HG03139 (cell line): ENCODE measurements at regions not wholly inside any gene's neighbourhood (a gene's known extent, or its start where the extent isn't known, plus 50 kb on each side); places are given as distances from the start of the nearest gene placed in this dataset.

Experiments used
- ATAC-seq: cut with Tn5 transposase; IDR thresholded peaks from one replicate; pipeline ENCODE4 v1.9.1; 2021; ENCODE audit not compliant: unreplicated experiment

- ATAC-seq, result no peak
These were observed 190.9 kb upstream of the GATB start for GRCh38 chr4:151951671-151952050.

- ATAC-seq, result no peak
These were observed 190.3 kb upstream of the GATB start for GRCh38 chr4:151950993-151951670.

DNA sequence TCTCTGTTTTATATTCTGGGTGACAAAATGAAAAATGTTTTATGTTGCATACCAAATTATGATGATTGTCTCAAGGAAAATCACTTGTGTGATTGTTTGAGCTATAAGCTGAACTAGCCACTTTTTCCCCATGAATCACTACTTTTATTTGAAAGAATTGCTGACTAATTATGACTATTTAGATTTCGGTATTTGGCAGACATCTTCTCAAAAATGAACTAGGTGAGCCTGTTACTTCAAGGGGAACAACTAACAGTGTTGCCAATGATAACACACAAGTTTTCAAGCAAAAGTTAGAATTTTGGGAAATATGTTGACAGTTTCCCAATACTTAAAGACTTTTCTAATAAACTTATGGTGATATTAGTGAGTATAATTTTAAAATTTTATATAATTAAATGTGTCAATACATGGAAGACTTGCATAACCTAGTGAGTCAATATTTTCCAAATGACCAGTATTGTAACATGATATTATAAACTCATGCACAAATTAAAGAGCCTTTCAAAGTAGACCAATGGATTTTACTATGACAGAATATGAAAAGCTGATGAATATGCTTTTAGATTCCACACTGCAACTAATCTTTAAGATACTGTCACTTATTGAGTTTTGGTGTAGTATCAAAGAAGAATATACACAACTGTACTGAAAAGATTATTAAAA lies 187.7 kb upstream of the GATB start:
- ATAC-seq, result no peak

GRCh38 chr4:151946718-151947117 lies 185.9 kb upstream of the GATB start:
- no peak for ATAC-seq

- no peak for ATAC-seq
These were observed 182.2 kb upstream of the GATB start for GRCh38 chr4:151942971-151943370.

DNA sequence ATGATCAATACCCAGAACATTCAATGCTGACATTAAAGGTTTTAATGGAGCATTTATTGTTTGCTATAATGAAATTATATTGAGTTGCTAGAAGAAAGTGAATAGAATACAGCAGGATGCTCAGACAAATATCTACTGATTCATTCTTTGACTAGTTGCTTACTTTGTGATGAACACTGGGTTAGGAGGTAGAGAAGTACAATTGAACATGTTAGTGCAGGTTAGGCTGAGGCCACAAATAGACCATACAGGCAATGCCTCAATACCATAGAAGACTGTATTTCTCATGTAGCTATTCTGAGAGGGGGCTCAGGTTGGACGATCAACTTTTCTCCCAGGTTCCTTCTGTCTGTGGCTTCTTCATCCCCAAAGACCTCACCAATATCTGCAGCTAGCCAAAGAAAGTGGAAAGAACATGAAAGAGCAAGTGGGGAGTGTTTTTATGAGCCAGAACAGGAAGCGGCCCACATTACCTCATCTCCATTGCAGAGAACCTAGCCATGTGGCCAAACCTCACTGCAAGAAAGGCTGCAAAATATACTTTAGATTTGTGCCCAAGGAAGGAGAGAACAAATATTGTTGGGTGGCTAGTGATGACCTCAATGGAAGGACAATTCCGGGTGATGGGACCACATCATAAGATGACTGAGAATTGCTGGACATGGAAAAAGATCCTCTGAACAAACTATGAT lies 180.3 kb upstream of the GATB start:
- no peak for ATAC-seq

DNA sequence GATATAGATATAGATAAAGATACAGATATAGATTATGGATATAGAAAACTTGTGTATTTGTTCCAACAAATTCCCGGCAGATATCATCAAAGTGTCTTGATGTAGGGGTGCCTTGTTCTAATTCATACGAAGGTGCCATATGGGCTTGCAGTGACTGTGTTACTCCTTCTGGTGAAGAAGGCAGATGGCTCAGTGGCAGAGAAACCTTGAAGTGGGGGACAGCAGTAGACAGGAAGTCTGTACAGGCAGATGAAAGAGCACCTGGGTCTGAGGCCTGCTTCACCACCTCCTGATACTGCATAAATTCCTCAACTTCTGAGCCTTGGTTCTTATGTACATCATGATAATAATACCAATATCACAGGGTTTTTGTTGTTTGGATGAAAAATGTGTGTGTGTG lies 179.5 kb upstream of the GATB start:
- no peak for ATAC-seq

DNA sequence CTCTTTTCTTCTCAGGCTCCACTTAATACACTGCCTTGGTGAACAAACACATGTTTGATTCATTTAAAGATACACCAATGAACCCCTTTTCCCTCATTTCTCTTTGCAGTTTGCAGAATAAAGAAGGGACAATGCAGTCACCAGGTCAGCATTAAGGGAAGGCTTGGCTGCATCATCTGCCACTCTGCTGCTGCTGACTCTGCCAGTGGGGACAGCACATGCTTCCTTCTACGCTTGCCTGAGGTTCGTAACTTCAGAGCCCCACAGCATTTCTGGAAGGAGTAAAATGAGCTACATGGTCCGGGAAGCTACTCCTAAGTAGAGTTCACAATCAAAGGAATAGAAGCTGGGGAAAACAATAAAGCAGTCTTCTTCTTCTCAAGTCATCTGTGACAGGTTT lies 178.9 kb upstream of the GATB start:
- ATAC-seq, result no peak

DNA sequence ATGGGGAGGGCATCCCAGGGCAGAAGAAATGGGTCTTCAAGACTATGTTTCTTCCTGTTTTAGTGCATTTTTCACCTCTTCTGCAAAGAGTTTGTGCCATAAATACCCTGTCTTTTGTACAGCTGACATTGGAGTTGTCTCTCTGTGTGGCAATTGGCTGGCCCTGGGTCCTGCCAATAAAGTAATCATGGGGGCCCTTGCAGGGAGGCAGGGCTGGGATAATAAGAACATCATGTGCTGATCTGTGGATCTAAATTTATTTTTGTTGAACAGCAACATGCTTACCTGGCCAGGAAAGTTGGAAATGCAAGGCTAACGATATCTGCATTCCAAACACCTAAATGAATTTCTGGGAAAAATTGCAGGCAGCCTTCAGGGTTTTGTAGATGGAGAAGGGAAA lies 174.6 kb upstream of the GATB start:
- no peak for ATAC-seq

GRCh38 chr4:151934766-151935165 lies 174.0 kb upstream of the GATB start:
- ATAC-seq, result no peak

GRCh38 chr4:151933122-151933827 lies 172.5 kb upstream of the GATB start:
- ATAC-seq, result no peak

- ATAC-seq, result no peak
These were observed 170.8 kb upstream of the GATB start for GRCh38 chr4:151931563-151931962.

- no peak for ATAC-seq
These were observed 169.6 kb upstream of the GATB start for GRCh38 chr4:151930372-151930771.

DNA sequence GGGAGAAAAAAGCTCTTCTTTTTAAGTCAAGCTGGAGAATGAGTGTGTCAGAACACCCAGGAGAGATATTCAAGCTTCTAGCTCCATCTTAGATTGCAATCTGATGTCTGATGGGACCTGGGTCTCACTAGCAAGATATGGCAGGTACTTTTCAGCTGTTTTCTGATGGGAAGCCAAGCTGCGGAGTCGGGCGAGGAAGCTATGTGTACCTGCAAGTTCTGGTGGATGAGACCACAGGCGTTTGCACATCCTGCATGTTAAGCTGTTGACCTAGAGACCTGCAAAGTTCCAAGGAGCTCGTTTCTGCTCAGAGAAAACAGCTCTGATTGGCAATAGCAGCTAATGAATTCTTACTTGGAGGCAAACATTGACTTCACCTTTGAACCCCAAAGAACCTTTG lies 167.3 kb upstream of the GATB start:
- no peak for ATAC-seq

- no peak for ATAC-seq
These were observed 162.0 kb upstream of the GATB start for GRCh38 chr4:151922811-151923210.

DNA sequence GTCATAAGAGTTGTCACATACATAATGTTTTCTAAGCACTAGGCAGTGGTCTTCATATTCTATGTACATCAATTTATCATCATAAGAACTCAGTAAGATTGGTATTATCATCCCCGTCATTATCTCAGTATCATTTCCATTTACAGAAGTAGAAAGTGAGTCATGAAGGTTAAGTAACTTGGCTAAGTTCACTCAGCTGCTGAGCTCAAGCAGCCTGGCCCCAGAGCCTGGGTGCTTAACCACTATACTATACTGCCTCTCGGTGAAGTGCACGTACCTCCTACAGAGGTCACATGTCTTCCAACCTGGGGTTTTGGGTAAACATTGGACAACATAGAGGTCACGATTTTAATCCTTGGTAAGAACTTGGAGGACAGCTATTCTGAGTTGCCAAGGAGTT lies 161.5 kb upstream of the GATB start:
- no peak for ATAC-seq

GRCh38 chr4:151921811-151922210 lies 161.0 kb upstream of the GATB start:
- ATAC-seq, result no peak

- ATAC-seq, result no peak
These were observed 160.6 kb upstream of the GATB start for GRCh38 chr4:151921386-151921785.

- ATAC-seq, result no peak
These were observed 156.4 kb upstream of the GATB start for GRCh38 chr4:151917145-151917734.

DNA sequence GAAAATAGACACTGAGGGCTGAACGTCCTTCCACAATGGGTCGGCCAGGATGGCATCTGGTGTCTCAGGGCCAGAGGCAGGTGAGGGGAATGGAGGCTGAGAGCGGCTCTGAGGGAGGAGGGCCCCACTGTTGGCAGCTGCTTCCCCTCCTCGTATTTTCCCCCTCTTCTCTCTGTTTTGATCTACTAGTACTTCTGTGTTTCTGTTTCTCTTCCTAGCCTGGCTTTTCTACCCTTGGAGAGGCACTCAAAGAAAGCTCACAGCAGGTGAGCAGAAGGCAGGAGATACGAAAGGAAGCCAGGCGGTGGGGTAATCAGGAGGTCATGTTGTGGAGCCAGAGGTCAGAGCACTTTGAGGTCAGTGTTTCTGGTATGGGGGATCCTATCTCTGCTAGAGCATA lies 151.8 kb upstream of the GATB start:
- no peak for ATAC-seq

DNA sequence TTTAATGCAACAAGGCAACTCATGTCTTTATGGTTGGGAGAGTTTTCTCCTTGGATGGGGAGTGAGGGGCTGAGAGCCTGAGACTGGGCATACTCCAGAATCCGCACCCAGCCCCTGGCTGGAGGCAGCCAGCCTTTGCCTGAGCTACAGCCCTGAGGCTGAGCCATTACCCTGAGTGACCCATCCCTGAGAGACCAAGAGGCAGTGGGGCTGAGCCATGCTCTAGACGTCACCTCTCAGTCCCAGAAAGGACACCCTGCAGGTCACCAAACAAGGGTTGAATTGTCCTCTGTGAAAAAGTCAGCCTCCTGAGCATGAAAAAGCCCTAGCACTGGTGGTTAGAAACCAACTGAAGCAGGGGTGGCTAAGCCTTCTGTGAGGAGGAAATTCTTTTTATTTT lies 151.2 kb upstream of the GATB start:
- no peak for ATAC-seq
